Activated naive CD4-positive, alpha-beta T cell treated with Interleukin-2 at 50 U/mL for 16 hours (primary cell): ENCODE measurements at regions not wholly inside any gene's neighbourhood (a gene's known extent, or its start where the extent isn't known, plus 50 kb on each side); places are given as distances from the start of the nearest gene placed in this dataset.

ENCODE experiments used
- DNase-seq: peaks from one replicate; pipeline ENCODE4 v3.0.0-alpha.2; 2020

- DNase-seq, result no peak
Observed at GRCh38 chr14:66121859-66122258, 364.3 kb upstream of the CCDC196 start.

- no peak for DNase-seq
Observed at GRCh38 chr14:66129224-66129623, 356.9 kb upstream of the CCDC196 start.

- DNase-seq, result no peak
Observed at GRCh38 chr14:66131111-66131510, 355.1 kb upstream of the CCDC196 start.

GRCh38 chr14:66133666-66134065 lies 352.5 kb upstream of the CCDC196 start:
- DNase-seq, result no peak

GRCh38 chr14:66135831-66136230 lies 350.3 kb upstream of the CCDC196 start:
- DNase-seq, result no peak

- no peak for DNase-seq
Observed at GRCh38 chr14:66137081-66137480, 349.1 kb upstream of the CCDC196 start.

GRCh38 chr14:66139432-66139831 lies 346.7 kb upstream of the CCDC196 start:
- no peak for DNase-seq

- DNase-seq, result no peak
Observed at GRCh38 chr14:66140213-66140918, 345.8 kb upstream of the CCDC196 start.

GRCh38 chr14:66140963-66141362 lies 345.2 kb upstream of the CCDC196 start:
- no peak for DNase-seq

- no peak for DNase-seq
Observed at GRCh38 chr14:66141733-66142132, 344.4 kb upstream of the CCDC196 start.

GRCh38 chr14:66143387-66144112 lies 342.6 kb upstream of the CCDC196 start:
- DNase-seq, result no peak

- no peak for DNase-seq
Observed at GRCh38 chr14:66152302-66152701, 333.9 kb upstream of the CCDC196 start.

GRCh38 chr14:66152747-66153146 lies 333.4 kb upstream of the CCDC196 start:
- no peak for DNase-seq

GRCh38 chr14:66163023-66163422 lies 323.1 kb upstream of the CCDC196 start:
- DNase-seq, result no peak

GRCh38 chr14:66165337-66165736 lies 320.8 kb upstream of the CCDC196 start:
- DNase-seq, result no peak

- DNase-seq, result no peak
Observed at GRCh38 chr14:66174453-66174891, 311.7 kb upstream of the CCDC196 start.

GRCh38 chr14:66177935-66178334 lies 308.2 kb upstream of the CCDC196 start:
- no peak for DNase-seq

GRCh38 chr14:66196670-66197069 lies 289.5 kb upstream of the CCDC196 start:
- DNase-seq, result no peak

GRCh38 chr14:66197276-66197675 lies 288.9 kb upstream of the CCDC196 start:
- no peak for DNase-seq

GRCh38 chr14:66206554-66206953 lies 279.6 kb upstream of the CCDC196 start:
- no peak for DNase-seq

GRCh38 chr14:66216763-66217162 lies 269.4 kb upstream of the CCDC196 start:
- DNase-seq, result no peak

GRCh38 chr14:66219886-66220285 lies 266.3 kb upstream of the CCDC196 start:
- no peak for DNase-seq

GRCh38 chr14:66224492-66225178 lies 261.5 kb upstream of the CCDC196 start:
- DNase-seq, result no peak

GRCh38 chr14:66225337-66225736 lies 260.8 kb upstream of the CCDC196 start:
- no peak for DNase-seq
